ENCODE measurements at regions not wholly inside any gene's neighbourhood (a gene's known extent, or its start where the extent isn't known, plus 50 kb on each side); places are given as distances from the start of the nearest gene placed in this dataset.
"Not testable (repeated sequence)": the region's sequence is repeated elsewhere in the genome, so short reads cannot be mapped to it uniquely, and the experiment has no call there.

GRCh38 chr1:222014001-222014400 is 272.1 kb upstream of the DUSP10 start:
- in situ Hi-C loops (cut with HindIII; ENCODE audit: low sequenced_read_pairs): no loop called here

DNA sequence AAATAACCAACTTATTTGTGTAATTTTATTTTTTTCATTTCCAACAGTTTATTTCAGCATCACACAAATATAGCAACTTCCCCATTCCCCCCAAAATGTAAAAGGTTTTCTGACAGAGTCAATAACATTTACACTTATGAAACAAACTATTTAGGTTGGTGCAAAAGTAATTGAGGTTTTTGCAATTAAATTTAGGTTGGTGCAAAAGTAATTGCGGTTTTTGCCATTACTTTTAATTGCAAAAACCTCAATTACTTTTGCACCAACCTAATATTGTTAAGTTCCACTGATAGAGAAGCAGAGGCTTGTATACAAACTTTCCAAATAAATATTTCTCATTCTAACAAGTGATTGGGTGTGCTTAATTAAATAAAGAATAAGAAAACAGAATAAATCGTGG is 270.9 kb upstream of the DUSP10 start:
- in situ Hi-C loops (cut with HindIII; ENCODE audit: low sequenced_read_pairs): no loop called here

- in situ Hi-C loops (cut with HindIII; ENCODE audit: low sequenced_read_pairs): no loop called here
Measured at GRCh38 chr1:222010306-222010705, 268.4 kb upstream of the DUSP10 start.

DNA sequence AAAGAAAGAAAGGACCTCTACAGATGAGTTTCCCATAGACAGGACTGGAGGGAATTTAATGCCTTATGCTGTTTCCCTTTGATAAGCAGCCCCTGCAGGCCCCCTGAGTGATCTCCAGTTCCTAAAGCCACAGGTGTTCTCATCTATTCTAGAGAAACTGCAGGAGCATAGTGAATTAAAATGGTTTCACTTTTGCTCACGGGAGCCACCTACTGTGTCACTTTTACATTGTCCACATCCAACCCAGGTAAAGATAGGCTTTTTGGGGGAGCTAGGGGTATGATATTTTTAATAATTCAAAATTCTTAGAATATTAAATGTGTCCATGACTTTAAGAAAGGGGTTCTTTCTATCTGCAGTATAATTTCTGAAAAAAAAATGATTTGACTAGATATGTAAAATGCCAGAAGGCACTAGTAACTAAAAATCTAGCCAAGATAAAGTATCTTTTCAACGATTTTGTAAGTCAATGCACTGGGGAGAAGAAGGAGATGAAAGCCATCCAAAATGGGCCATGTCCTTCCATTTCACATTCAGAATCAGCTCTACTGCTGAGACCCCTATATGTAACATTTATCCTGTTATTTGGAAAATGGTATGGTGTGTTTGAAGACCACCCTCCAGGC is 267.3 kb upstream of the DUSP10 start:
- in situ Hi-C loops (cut with HindIII; ENCODE audit: low sequenced_read_pairs): no loop called here

GRCh38 chr1:222006715-222007114 is 264.8 kb upstream of the DUSP10 start:
- in situ Hi-C loops (cut with HindIII; ENCODE audit: low sequenced_read_pairs): no loop called here

GRCh38 chr1:222004784-222005183 is 262.9 kb upstream of the DUSP10 start:
- in situ Hi-C loops (cut with HindIII; ENCODE audit: low sequenced_read_pairs): no loop called here

GRCh38 chr1:222004034-222004433 is 262.1 kb upstream of the DUSP10 start:
- in situ Hi-C loops (cut with HindIII; ENCODE audit: low sequenced_read_pairs): no loop called here

DNA sequence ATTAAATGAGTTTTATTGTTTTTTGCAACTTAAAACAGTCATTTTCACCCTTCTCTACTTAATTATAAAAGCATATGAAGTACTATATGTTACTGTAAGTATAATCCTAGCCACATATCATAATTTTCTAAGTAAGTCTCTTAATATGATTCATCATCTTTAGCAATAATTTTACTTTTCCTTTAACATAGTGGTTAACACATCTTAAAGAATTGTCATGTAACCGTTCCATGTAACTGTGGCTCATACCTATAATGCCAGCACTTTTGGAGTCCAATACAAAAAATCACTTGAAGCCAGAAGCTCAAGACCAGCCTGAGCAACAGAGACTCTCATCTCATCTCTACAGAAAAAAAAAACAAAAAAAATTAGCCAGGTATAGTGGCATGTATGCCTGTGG is 260.6 kb upstream of the DUSP10 start:
- in situ Hi-C loops (cut with HindIII; ENCODE audit: low sequenced_read_pairs): no loop called here

DNA sequence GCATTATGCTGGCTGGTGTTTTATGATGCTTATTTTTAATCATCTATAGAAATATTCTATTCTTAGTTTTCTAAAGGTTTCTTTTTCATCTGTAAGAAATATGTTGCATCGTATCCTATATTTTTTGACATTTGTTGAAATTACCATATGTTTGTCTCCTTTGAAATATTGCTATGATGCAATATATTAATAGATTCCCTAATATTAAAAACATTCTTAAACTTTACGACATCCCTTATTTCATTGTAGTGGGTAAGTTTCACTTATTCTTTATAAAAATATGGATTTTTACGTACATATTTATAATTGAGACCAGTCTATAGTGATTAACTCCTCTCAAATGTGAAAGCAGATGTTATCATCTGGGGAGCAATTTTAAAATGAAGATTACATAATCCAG is 258.2 kb upstream of the DUSP10 start:
- in situ Hi-C loops (cut with HindIII; ENCODE audit: low sequenced_read_pairs): no loop called here

DNA sequence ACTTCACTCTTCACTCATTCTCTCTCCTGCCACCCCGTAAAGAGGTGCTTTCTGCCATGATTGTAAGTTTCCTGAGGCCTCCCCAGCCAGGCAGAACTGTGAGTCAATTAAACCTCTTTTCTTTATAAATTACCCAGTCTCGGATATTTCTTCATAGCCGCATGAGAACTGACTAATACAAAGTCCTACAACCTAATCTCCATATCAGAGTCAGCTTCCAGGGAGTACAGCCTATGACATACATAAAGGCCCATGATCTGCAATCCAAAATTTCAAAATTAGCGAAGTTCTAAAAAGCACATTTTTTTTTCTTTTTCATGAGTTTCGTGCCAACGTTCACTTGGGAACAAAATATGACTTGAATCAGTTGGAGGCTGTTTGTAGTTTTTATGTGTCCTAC is 256.9 kb upstream of the DUSP10 start:
- in situ Hi-C loops (cut with HindIII; ENCODE audit: low sequenced_read_pairs): no loop called here

DNA sequence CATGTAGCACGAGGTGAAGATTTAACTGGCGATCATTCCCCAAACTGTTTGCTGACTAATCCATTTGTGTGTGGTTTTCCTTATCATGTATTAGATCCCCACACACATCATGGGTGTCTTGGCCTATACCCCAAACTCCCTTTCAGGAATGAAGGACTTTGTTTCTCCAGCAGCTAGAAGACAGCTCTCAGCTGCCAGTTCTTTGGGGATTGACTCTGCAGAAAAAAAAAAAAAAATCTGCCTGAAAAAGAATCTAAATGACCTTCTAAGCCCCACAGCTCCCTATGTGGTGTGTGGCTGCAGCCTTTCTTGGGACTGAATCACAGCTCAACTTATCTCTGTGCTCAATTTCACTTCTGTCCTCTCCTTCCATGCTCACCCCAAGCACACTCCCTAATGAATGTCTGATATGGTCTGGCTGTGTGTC is 256.3 kb upstream of the DUSP10 start:
- in situ Hi-C loops (cut with HindIII; ENCODE audit: low sequenced_read_pairs): no loop called here

- in situ Hi-C loops (cut with HindIII; ENCODE audit: low sequenced_read_pairs): not testable (repeated sequence)
Measured at GRCh38 chr1:221997012-221997411, 255.1 kb upstream of the DUSP10 start.

DNA sequence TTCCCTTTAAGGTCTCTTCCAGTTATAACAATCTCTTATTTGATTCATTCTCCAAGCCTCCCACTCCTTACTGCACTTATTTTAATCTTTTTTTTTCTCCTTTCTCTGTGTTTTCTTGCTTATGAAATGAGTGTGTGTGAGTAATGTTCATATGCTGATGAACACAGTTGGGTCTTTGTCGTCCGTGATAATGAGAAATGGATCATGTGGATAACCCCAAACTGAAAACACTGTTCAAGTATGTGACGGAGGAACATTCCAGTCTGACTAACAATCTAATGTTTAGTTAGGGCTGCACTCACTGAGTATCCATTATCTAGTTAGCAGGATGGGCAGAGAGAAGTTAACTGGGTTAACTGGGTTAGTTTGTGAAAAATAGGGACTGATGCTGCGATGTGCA is 253.1 kb upstream of the DUSP10 start:
- in situ Hi-C loops (cut with HindIII; ENCODE audit: low sequenced_read_pairs): no loop called here

DNA sequence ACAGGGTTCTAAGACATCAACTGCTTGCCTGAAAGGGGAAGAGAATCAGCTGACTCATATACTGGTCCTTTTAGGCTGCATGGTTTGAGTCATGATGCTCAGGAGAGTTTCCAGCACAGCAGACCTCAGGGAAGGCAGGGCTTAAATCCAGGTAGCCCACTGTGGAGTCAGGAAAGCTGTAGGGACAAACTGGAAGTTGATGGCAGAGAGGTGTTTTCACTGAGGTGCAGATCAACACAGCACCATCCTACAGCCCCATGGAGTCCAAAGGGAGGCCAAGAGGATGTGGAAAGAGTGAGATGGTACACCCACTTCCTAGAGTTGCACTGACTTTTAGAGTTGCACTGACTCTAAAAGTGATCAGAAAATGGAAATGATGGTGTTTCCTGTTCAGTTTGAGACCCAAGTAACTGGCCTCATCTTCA is 252.4 kb upstream of the DUSP10 start:
- in situ Hi-C loops (cut with HindIII; ENCODE audit: low sequenced_read_pairs): no loop called here

DNA sequence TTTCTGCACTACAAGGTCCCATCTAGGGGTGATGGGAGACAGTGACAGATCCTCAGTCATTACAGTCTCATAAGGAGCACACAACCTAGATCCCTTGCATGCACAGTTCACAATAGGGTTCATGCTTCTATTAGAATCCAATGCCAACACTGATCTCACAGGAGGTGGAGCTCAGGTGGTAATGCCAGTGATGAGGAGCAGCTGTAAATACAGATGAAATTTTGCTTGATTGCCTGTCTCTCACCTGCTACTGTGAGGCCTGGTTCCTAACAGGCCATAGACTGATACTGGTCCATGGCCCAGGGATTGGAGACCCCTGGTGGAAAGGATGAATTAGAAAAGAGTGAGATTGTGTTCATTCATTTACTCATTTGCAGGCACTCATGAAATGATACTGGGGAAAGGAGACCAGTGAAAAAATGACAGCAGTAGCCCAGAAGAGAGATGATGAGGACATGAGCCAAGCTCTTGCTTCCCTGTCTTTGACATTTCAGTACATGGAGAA is 251.6 kb upstream of the DUSP10 start:
- in situ Hi-C loops (cut with HindIII; ENCODE audit: low sequenced_read_pairs): no loop called here

GRCh38 chr1:221992427-221992826 is 250.5 kb upstream of the DUSP10 start:
- in situ Hi-C loops (cut with HindIII; ENCODE audit: low sequenced_read_pairs): no loop called here

DNA sequence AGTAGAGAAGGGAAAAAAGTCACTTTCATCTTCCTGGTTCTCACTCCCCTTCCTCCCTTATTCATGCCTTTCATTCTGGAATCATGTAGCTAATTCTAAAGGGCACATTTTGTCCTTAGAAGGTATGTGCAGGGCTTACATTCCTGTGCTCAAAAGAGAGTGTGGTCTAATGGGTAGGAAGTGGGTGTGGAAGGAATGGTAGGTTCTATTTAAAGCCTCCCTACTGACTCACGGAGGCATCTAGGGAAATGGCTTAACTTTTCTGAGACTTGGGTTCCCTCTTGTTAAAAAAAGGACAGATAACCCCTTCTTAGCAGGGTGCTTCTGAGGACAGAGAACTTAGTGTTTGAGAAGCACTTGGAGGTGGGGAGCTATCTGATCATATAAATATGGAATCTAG is 249.3 kb upstream of the DUSP10 start:
- in situ Hi-C loops (cut with HindIII; ENCODE audit: low sequenced_read_pairs): no loop called here

DNA sequence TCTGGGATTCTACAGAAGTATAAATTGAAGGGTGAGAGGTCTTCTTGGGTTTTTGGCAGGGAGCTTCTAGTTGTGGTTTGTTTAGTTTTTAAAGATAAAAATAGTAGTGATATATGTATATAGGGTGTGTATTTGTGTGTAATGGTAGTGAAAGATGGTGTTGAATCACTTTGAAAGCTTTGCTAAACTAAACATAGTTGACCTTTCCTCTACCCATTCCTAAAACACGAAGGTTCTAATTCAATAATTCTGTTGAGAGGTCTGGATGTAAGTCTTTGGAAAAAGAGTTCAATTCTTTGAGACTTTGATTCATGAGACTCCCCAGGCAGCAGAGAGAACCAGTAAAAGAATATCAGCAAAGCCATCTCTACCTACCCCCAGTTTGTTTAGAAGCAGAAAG is 247.9 kb upstream of the DUSP10 start:
- in situ Hi-C loops (cut with HindIII; ENCODE audit: low sequenced_read_pairs): no loop called here

DNA sequence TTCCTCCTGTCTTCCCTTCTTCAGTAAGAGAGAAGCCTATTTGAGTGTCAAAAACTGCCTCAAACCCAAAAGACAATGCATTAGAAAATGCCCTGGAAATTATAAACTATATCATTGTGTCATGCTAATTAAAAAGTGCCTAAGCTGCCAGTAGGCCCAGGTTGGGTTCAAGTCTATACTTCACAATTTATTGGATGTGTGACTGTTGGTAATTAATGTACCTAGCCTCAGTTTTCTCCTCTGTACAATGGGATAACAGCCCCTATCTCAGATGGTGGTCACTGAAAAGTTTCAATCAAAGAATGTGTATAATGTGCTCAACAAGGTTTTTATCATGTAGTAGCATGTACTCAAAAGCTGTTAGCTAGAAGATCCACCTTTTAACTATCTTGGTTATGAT is 246.9 kb upstream of the DUSP10 start:
- in situ Hi-C loops (cut with HindIII; ENCODE audit: low sequenced_read_pairs): no loop called here

DNA sequence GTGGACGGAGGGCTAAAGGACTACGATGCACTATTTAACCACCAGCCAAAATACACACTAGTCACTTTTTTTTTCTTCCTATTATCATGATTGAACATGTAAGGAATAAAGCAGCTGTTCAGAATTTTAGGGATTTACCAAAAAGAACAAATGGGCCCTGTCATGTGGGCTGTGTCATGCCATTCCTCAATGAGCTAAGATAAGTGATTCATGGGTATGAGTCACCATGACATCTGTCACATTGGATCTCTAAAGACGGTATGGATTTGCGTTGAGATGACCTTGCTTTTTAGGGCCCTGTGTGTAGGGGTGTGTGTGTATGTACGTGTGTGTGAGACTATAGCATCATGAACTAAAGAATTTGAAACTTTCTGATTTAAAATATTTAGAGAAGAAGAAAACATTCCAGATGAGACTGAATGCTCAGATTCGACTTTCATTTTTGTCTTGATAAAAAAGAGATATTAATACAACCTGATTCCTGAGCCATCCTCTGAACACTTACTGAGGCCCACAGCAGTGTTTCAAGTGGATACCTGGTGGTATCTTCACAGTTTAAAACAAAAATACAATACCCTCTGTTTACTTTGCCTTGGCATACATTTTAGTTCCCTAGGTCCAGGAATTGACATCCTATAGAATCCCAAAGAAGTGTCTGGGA is 246.1 kb upstream of the DUSP10 start:
- in situ Hi-C loops (cut with HindIII; ENCODE audit: low sequenced_read_pairs): no loop called here

GRCh38 chr1:221983444-221983843 is 241.6 kb upstream of the DUSP10 start:
- in situ Hi-C loops (cut with HindIII; ENCODE audit: low sequenced_read_pairs): no loop called here

DNA sequence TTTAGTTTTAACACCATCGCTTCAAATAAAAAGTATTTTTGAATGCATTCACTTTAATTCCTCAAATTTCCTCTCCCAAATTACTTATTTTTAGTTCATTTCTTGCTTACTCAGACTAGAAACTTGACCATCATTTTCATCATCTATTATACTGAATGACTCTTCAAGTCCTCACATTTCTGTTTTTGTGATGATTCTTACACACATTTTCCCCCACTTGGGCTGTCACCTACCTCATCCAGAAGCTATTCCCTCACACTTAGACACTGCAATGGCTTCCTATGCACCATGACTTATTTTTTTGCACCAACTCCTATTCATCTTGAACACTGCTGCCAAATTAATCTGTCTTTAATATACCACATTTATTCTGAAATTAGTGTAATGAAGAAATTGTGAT is 239.6 kb upstream of the DUSP10 start:
- in situ Hi-C loops (cut with HindIII; ENCODE audit: low sequenced_read_pairs): no loop called here

All from DLD1 (cell line).